ENCODE measurements at regions not wholly inside any gene's neighbourhood (a gene's known extent, or its start where the extent isn't known, plus 50 kb on each side); places are given as distances from the start of the nearest gene placed in this dataset.

DNA sequence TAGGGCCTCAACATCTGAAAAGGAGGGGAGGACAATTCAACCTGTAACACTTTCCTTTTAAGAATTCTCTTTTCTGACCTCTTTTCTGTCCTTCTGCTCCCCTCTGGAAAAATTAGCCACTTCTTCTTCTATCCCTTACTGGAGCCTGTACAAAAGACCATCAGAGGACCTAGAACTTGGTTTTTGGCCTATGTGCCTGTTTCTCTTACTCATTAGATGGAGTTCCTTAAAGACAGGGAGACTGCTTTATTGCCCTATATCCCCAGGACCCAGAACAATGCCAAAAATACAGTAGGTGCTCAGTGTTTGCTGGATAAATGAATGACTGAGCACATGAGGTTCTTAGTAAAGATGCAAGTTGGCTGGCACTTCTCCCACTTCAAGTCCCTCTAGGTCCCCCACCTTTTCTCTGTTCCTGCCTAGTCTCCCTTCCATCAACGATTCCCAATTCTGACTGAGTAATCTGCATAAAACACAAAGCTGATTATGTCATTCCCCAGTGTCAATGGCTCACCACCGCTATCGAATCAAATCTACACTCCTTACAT is 114.2 kb downstream of the DDX1 start:
- no peaks in the 10 kb centered on the region for H3K9me3 Mint-ChIP-seq (ENCODE audit: unreplicated experiment)
- H3K27me3 ChIP-seq (replicated peaks; ENCODE audit: control insufficient read depth, insufficient read depth, low read length): no peaks in the 10 kb centered on the region
- H3K27ac Mint-ChIP-seq (ENCODE audit: unreplicated experiment): no peak overlapping the region
- no peaks in the 10 kb centered on the region for H3K27me3 Mint-ChIP-seq (ENCODE audit: insufficient read depth, unreplicated experiment)
- no peaks in the 10 kb centered on the region for H3K9me3 ChIP-seq
- H3K4me1 ChIP-seq: no peaks in the 10 kb centered on the region
- CTCF ChIA-PET: no interaction called here
- H3K4me3 ChIP-seq (ENCODE audit: low read depth, low read length): no peak overlapping the region
- BruUV-seq (replicated peaks): no TSS peak
- H3K36me3 Mint-ChIP-seq (ENCODE audit: insufficient read depth, unreplicated experiment): no peaks in the 10 kb centered on the region
- POLR2A ChIA-PET: no interaction called here
- no peak for DNase-seq
- TF ChIP-seq, protein P1, sequence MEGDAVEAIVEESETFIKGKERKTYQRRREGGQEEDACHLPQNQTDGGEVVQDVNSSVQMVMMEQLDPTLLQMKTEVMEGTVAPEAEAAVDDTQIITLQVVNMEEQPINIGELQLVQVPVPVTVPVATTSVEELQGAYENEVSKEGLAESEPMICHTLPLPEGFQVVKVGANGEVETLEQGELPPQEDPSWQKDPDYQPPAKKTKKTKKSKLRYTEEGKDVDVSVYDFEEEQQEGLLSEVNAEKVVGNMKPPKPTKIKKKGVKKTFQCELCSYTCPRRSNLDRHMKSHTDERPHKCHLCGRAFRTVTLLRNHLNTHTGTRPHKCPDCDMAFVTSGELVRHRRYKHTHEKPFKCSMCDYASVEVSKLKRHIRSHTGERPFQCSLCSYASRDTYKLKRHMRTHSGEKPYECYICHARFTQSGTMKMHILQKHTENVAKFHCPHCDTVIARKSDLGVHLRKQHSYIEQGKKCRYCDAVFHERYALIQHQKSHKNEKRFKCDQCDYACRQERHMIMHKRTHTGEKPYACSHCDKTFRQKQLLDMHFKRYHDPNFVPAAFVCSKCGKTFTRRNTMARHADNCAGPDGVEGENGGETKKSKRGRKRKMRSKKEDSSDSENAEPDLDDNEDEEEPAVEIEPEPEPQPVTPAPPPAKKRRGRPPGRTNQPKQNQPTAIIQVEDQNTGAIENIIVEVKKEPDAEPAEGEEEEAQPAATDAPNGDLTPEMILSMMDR (IDR thresholded peaks at IDR 0.05; ENCODE audit: insufficient read depth in 1 of 2, low read depth in 1 of 2, low read length in 1 of 2, severe bottlenecking in 1 of 2, unreplicated experiment in 1 of 2): no peak
- no peak overlapping the region for H3K4me3 Mint-ChIP-seq (ENCODE audit: unreplicated experiment)
- H3K36me3 ChIP-seq (ENCODE audit: control insufficient read depth, insufficient read depth, low read length): no peaks in the 10 kb centered on the region
- intact Hi-C loops (cut with micrococcal nuclease; ENCODE audit: unreplicated experiment): no loop called here
- no peaks in the 10 kb centered on the region for H3K4me1 Mint-ChIP-seq (ENCODE audit: low read depth, unreplicated experiment)

DNA sequence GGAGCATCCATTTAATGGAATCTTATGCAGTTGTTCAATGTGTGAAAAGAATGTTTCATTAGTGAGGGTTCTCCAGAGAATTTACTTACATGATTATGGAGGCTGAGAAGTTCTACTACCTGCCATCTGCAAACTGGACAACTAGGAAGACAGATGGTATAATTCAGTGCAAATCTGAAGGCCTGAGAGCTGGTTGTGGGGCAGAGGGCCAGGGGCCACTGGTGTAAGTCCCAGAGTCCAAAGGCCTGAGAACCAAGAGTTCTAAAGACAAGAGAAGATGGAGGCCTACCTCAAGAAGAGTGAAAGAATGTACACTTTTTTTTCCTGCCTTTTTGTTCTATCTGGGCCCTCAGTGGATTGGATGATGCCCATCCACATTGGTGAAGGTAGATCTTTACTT is 114.8 kb downstream of the DDX1 start:
- no TSS peak for BruUV-seq (replicated peaks)
- no peak overlapping the region for H3K4me3 ChIP-seq (ENCODE audit: low read depth, low read length)
- Mint-ChIP-seq H3K4me3 (ENCODE audit: unreplicated experiment) (no peak overlapping the region), H3K36me3 (ENCODE audit: insufficient read depth, unreplicated experiment) (no peaks in the 10 kb centered on the region), H3K4me1 (ENCODE audit: low read depth, unreplicated experiment) (no peaks in the 10 kb centered on the region), H3K27ac (ENCODE audit: unreplicated experiment) (no peak overlapping the region), H3K27me3 (ENCODE audit: insufficient read depth, unreplicated experiment) (no peaks in the 10 kb centered on the region), H3K9me3 (ENCODE audit: unreplicated experiment) (no peaks in the 10 kb centered on the region)
- ChIA-PET CTCF (no interaction called here), POLR2A (no interaction called here)
- intact Hi-C loops (cut with micrococcal nuclease; ENCODE audit: unreplicated experiment): no loop called here
- DNase-seq: no peak
- H3K27me3 ChIP-seq (replicated peaks; ENCODE audit: control insufficient read depth, insufficient read depth, low read length): no peaks in the 10 kb centered on the region
- TF ChIP-seq, protein P1 (IDR thresholded peaks at IDR 0.05; ENCODE audit: insufficient read depth in 1 of 2, low read depth in 1 of 2, low read length in 1 of 2, severe bottlenecking in 1 of 2, unreplicated experiment in 1 of 2): no peak
- H3K36me3 ChIP-seq (ENCODE audit: control insufficient read depth, insufficient read depth, low read length): no peaks in the 10 kb centered on the region
- H3K9me3 ChIP-seq: no peaks in the 10 kb centered on the region
- H3K4me1 ChIP-seq: no peaks in the 10 kb centered on the region

DNA sequence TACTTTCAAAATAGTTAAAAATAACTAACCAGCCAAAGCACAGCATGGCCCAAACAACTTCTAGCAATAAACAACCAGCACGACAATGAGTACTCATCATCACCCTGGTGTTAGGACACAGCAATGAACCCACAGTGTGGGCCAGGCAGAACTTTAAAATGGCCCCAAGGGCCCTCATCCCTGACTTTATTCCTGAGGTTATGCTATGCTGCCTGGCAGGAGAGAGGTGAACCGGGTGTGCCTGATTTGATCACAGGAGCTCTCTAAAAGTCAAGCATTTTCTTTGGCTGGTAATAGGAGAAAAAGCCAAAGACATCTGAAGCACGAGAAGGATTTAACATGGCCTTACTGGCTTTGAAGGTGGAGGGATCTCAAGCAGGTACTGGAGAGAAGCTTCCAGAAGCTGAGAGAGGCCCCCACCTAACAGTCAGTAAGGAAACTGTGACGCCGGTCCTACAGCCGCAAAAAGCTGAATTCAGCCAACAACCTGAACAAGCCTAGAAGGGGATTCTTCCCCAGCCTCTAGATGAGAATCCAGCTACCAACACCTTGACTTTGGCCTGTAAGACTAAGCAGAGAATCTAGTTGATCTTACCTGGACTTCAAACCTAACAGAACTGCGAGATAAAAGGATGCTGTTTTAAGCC is 115.4 kb downstream of the DDX1 start:
- H3K4me3 Mint-ChIP-seq (ENCODE audit: unreplicated experiment): no peak overlapping the region
- Histone ChIP-seq H3K27me3 (replicated peaks; ENCODE audit: control insufficient read depth, insufficient read depth, low read length) (no peaks in the 10 kb centered on the region), H3K9me3 (no peaks in the 10 kb centered on the region), H3K4me1 (no peaks in the 10 kb centered on the region), H3K36me3 (ENCODE audit: control insufficient read depth, insufficient read depth, low read length) (no peaks in the 10 kb centered on the region), H3K4me3 (ENCODE audit: low read depth, low read length) (no peak overlapping the region)
- no peaks in the 10 kb centered on the region for H3K27me3 Mint-ChIP-seq (ENCODE audit: insufficient read depth, unreplicated experiment)
- H3K4me1 Mint-ChIP-seq (ENCODE audit: low read depth, unreplicated experiment): no peaks in the 10 kb centered on the region
- TF ChIP-seq, protein P1 (IDR thresholded peaks at IDR 0.05; ENCODE audit: insufficient read depth in 1 of 2, low read depth in 1 of 2, low read length in 1 of 2, severe bottlenecking in 1 of 2, unreplicated experiment in 1 of 2): no peak
- H3K27ac Mint-ChIP-seq (ENCODE audit: unreplicated experiment): no peak overlapping the region
- no TSS peak for BruUV-seq (replicated peaks)
- no peak for DNase-seq
- H3K9me3 Mint-ChIP-seq (ENCODE audit: unreplicated experiment): no peaks in the 10 kb centered on the region
- ChIA-PET POLR2A (no interaction called here), CTCF (no interaction called here)
- no peaks in the 10 kb centered on the region for H3K36me3 Mint-ChIP-seq (ENCODE audit: insufficient read depth, unreplicated experiment)
- intact Hi-C loops (cut with micrococcal nuclease; ENCODE audit: unreplicated experiment): no loop called here
